ENCODE measurements at regions not wholly inside any gene's neighbourhood (a gene's known extent, or its start where the extent isn't known, plus 50 kb on each side); places are given as distances from the start of the nearest gene placed in this dataset.

DNA sequence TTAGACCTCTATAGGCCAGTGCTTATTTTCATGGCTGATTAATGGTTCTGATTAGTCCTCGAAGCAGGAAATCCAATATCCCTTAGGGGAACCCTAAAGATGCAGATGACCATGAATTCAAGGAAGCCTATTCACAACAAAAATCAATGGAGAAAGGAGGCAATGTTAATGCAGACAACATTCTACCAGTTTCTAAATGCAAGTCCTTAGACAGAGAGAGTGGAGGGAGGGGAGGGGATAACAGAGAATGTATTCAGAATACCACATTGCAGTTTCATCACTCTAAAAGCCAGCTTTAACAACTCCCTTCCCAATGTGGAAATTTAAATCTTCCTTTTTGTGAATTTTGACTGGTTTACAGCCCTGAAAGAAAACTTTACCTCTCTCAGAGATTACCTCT is 87.1 kb upstream of the POU3F2 start:
- no peaks in the 10 kb centered on the region for H3K36me3 ChIP-seq
- intact Hi-C loops (cut with DNase I), result no loop called here
- H3K27me3 ChIP-seq, result no peaks in the 10 kb centered on the region
- TF ChIP-seq, protein P1, sequence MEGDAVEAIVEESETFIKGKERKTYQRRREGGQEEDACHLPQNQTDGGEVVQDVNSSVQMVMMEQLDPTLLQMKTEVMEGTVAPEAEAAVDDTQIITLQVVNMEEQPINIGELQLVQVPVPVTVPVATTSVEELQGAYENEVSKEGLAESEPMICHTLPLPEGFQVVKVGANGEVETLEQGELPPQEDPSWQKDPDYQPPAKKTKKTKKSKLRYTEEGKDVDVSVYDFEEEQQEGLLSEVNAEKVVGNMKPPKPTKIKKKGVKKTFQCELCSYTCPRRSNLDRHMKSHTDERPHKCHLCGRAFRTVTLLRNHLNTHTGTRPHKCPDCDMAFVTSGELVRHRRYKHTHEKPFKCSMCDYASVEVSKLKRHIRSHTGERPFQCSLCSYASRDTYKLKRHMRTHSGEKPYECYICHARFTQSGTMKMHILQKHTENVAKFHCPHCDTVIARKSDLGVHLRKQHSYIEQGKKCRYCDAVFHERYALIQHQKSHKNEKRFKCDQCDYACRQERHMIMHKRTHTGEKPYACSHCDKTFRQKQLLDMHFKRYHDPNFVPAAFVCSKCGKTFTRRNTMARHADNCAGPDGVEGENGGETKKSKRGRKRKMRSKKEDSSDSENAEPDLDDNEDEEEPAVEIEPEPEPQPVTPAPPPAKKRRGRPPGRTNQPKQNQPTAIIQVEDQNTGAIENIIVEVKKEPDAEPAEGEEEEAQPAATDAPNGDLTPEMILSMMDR (IDR thresholded peaks at IDR 0.05), result no peak
- DNase-seq (ENCODE audit: low spot score in 2 of 2), result no peak
- no peaks in the 10 kb centered on the region for H3K4me1 ChIP-seq
- no peak overlapping the region for H3K4me3 ChIP-seq
- no peak overlapping the region for H3K27ac ChIP-seq
- no peaks in the 10 kb centered on the region for H3K9me3 ChIP-seq

DNA sequence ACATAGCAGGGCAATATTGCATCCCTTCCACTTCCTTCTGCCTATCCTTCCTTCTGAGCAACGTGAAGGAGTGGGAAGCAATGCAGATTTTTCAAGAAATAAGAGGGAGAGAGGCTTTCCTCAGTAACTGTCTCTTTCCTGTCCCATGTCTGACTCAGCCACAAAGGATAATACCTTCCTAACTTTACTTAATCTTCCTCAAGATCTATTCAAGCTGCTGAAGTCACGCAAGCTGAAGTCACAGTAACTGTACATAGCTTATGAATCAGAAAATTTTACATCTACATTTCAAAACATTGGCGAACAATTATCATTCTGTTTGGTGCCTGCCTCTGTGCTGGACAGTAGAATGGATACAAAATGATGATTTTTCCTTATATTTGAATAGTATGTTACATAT is 86.4 kb upstream of the POU3F2 start:
- Histone ChIP-seq H3K4me1 (no peaks in the 10 kb centered on the region), H3K36me3 (no peaks in the 10 kb centered on the region), H3K4me3 (no peak overlapping the region), H3K9me3 (no peaks in the 10 kb centered on the region), H3K27ac (no peak overlapping the region), H3K27me3 (no peaks in the 10 kb centered on the region)
- TF ChIP-seq, protein P1 (IDR thresholded peaks at IDR 0.05), result no peak
- no peak for DNase-seq (ENCODE audit: low spot score in 2 of 2)
- intact Hi-C loops (cut with DNase I), result no loop called here

DNA sequence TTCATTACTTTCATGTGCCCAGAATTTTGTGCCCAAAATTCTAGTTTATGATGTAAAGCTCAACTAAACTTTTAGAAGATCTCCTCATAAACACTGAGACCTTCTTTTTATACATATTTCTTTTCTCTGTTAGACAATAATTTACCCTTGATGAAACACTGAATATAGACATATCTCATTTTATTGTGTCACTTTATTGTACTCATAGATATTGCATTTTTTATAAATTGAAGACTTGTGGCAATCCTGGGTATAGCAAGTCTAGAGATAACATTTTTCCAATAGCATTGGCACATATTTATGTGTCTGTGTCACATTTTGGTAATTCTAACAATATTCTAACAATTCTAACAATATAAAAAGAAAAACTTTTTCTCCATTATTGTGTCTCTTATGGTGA is 74.9 kb upstream of the POU3F2 start:
- no peak overlapping the region for H3K27ac ChIP-seq
- H3K9me3 ChIP-seq, result peaks cover 0 to 4% of the 10 kb centered on the region in 2 donors
- no peak for DNase-seq (ENCODE audit: low spot score in 2 of 2)
- intact Hi-C loops (cut with DNase I), result no loop called here
- no peaks in the 10 kb centered on the region for H3K27me3 ChIP-seq
- TF ChIP-seq, protein P1 (IDR thresholded peaks at IDR 0.05), result no peak
- H3K36me3 ChIP-seq, result no peaks in the 10 kb centered on the region
- H3K4me3 ChIP-seq, result no peak overlapping the region
- no peaks in the 10 kb centered on the region for H3K4me1 ChIP-seq

DNA sequence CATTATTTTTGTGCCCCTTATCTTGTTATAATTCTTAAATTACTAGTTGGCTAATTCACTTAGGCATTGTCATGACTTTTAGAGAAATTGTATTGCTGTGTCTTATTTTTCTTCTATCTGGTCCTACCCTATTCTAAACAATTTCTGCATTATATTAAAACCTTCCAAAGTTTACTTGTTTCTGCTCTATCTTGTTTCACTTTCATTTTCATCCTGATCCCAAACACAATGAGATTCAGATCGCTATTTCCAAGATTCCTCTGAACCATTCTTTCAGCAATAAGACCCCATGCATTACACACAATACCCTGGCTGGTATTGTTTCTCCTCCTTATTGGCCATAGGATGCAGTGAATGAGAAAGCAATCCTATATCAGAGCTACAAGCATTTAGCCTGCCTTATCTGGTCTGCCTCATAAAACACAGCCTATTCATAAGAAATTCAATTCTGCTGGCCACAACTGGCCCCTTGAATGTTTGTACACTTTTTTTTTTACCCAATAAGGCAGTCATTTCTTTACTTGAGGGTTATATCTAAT is 69.9 kb upstream of the POU3F2 start:
- Histone ChIP-seq H3K27ac (no peak overlapping the region), H3K4me1 (no peaks in the 10 kb centered on the region), H3K27me3 (no peaks in the 10 kb centered on the region), H3K4me3 (peak overlapping the region; percentile 11 to 31), H3K9me3 (peaks cover 0 to 4% of the 10 kb centered on the region in 2 donors), H3K36me3 (no peaks in the 10 kb centered on the region)
- intact Hi-C loops (cut with DNase I), result no loop called here
- TF ChIP-seq, protein P1 (IDR thresholded peaks at IDR 0.05), result no peak
- no peak for DNase-seq (ENCODE audit: low spot score in 2 of 2)

DNA sequence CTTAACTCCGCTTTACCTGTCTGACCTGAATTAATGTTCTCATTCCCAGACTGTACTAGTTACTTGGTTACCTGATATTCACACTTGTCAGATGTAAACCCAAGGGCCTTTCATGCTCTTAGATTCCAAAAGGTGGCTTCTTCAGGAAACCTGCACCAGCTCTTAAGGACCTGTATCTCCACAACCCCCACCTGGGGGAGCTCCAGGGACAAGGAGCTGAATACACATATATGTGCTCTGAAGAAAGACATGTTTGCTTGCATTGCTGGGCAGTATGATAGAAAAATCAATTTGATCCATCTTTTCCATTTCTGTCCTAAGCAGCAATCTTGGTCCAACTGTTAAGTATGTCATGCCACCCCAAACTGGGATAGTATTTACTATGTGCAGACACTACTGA is 64.8 kb upstream of the POU3F2 start:
- H3K27ac ChIP-seq, result no peak overlapping the region
- H3K9me3 ChIP-seq, result no peaks in the 10 kb centered on the region
- no peaks in the 10 kb centered on the region for H3K36me3 ChIP-seq
- no peaks in the 10 kb centered on the region for H3K27me3 ChIP-seq
- H3K4me3 ChIP-seq, result no peak overlapping the region
- intact Hi-C loops (cut with DNase I), result no loop called here
- TF ChIP-seq, protein P1 (IDR thresholded peaks at IDR 0.05), result no peak
- no peaks in the 10 kb centered on the region for H3K4me1 ChIP-seq
- no peak for DNase-seq (ENCODE audit: low spot score in 2 of 2)

DNA sequence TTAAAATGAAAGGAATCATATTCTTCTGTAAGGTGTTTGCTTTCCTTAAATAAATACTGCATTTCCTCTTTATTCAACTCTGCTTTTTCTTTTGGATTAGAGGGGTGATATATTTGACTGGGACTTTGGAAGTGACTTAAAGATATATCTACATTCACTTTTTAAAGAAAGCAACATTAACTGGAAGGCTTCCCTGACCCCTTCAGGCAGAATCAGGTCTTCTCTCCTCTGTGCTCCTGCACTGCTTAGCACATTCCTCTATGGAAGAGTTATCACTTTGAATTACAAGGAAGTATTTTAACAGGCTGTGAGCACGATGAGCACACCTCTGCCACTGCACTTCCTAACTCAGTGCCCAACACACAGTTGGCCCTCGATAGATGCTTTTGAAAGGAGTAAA is 59.2 kb upstream of the POU3F2 start:
- intact Hi-C loops (cut with DNase I), result no loop called here
- TF ChIP-seq, protein P1 (IDR thresholded peaks at IDR 0.05), result no peak
- Histone ChIP-seq H3K27ac (no peak overlapping the region), H3K36me3 (no peaks in the 10 kb centered on the region), H3K27me3 (no peaks in the 10 kb centered on the region), H3K4me3 (no peak overlapping the region), H3K4me1 (no peaks in the 10 kb centered on the region), H3K9me3 (no peaks in the 10 kb centered on the region)
- DNase-seq (ENCODE audit: low spot score in 2 of 2), result no peak
